MM.1S (cell line): ENCODE measurements at regions not wholly inside any gene's neighbourhood (a gene's known extent, or its start where the extent isn't known, plus 50 kb on each side); places are given as distances from the start of the nearest gene placed in this dataset.

Experiments
- CTCF ChIP-seq: fragments of 300-600 bp; sonication (generic); IDR thresholded peaks from 2 replicates; pipeline ENCODE4 v1.5.1; 2016; ENCODE audit warnings: antibody characterized with exemption, low read length, mixed read lengths
- EZH2 ChIP-seq: fragments of 300-600 bp; sonication (generic); optimal IDR thresholded peaks from 2 replicates; pipeline ENCODE3; 2017; ENCODE audit warnings: low read depth, mild to moderate bottlenecking, antibody characterized with exemption, low read length, mixed read lengths
- EZH2phosphoT487 ChIP-seq: fragments of 300-600 bp; sonication (generic); IDR thresholded peaks from 2 replicates; pipeline ENCODE4 v1.6.1; 2018; ENCODE audit warnings: antibody characterized with exemption, low read length

GRCh38 chr14:71650187-71650755 is 282.0 kb upstream of the RGS6 start:
- TF ChIP-seq CTCF (no peak), EZH2phosphoT487 (no peak), EZH2 (no peak)
